ENCODE measurements at regions not wholly inside any gene's neighbourhood (a gene's known extent, or its start where the extent isn't known, plus 50 kb on each side); places are given as distances from the start of the nearest gene placed in this dataset.

GRCh38 chr17:12489325-12489724 is 176.4 kb upstream of the MYOCD start:
- TF ChIP-seq, protein P1, sequence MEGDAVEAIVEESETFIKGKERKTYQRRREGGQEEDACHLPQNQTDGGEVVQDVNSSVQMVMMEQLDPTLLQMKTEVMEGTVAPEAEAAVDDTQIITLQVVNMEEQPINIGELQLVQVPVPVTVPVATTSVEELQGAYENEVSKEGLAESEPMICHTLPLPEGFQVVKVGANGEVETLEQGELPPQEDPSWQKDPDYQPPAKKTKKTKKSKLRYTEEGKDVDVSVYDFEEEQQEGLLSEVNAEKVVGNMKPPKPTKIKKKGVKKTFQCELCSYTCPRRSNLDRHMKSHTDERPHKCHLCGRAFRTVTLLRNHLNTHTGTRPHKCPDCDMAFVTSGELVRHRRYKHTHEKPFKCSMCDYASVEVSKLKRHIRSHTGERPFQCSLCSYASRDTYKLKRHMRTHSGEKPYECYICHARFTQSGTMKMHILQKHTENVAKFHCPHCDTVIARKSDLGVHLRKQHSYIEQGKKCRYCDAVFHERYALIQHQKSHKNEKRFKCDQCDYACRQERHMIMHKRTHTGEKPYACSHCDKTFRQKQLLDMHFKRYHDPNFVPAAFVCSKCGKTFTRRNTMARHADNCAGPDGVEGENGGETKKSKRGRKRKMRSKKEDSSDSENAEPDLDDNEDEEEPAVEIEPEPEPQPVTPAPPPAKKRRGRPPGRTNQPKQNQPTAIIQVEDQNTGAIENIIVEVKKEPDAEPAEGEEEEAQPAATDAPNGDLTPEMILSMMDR (IDR thresholded peaks at IDR 0.05; ENCODE audit: borderline replicate concordance, insufficient read depth, low read depth, low read length) = no peak
- no peak overlapping the region for H3K4me3 ChIP-seq (ENCODE audit: low read depth, low read length)

DNA sequence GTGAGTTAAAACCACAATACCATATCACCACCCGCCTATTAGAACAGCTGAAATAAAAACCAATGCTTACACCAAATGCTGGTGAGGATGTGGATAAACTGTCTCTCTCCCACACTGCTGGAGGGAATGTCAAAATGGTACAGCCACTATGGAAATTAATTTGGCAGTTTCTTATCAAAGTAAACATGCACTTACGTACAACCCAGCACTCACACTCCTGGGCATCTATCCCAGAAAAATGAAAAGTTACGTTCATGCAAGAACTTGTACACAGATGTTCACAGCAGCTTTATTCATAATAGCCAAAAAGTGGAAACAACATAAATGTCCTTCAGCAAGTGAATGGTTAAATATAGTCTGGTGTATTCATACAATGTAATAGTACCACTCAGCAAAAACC is 173.2 kb upstream of the MYOCD start:
- TF ChIP-seq, protein P1 (IDR thresholded peaks at IDR 0.05; ENCODE audit: borderline replicate concordance, insufficient read depth, low read depth, low read length) = no peak
- H3K4me3 ChIP-seq (ENCODE audit: low read depth, low read length) = no peak overlapping the region

DNA sequence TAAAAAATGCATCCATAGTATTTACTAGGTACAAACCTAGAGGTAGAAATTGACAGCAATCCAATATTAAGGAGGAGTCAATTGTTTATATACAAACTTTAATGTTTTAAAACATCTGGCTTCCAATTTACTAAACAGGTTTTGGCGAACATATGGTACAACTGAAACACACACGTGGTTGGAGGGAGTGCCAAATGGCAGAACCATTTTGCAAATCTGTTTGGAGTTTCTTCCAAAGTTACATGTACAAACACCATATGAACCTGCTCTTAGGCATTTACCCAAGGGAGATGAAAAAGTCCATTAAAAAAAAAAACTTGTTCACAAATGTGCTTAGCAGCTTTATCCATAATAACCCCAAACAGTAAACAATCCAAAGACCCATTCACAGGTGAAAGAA is 159.8 kb upstream of the MYOCD start:
- H3K4me3 ChIP-seq (ENCODE audit: low read depth, low read length) = no peak overlapping the region
- TF ChIP-seq, protein P1 (IDR thresholded peaks at IDR 0.05; ENCODE audit: borderline replicate concordance, insufficient read depth, low read depth, low read length) = no peak

- H3K4me3 ChIP-seq (ENCODE audit: low read depth, low read length) = no peak overlapping the region
These were observed 158.6 kb upstream of the MYOCD start for GRCh38 chr17:12507026-12507595.

DNA sequence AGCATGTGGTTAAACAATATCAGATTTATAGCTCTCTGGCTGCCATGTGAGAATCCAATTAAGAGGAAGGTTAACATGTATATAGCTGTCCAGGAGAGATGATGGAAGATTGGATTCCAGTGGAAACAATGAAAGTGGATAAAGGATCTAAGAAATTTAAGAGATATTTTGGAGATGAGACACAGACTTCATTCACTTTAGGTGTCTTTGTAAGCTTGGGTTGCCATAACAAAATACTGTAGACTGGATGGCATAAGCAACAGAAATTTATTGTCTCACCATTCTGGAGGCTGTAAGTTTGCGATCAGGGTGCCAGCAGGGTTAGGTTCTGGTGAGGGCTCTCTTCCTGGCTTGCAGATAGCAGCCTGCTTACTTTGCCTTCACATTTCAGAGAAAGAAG is 155.9 kb upstream of the MYOCD start:
- TF ChIP-seq, protein P1 (IDR thresholded peaks at IDR 0.05; ENCODE audit: borderline replicate concordance, insufficient read depth, low read depth, low read length) = no peak
- no peak overlapping the region for H3K4me3 ChIP-seq (ENCODE audit: low read depth, low read length)

More at GRCh38 chr17:12507026-12507595, 158.6 kb upstream of the MYOCD start:
- TF ChIP-seq, protein P1 (IDR thresholded peaks at IDR 0.05; ENCODE audit: borderline replicate concordance, insufficient read depth, low read depth, low read length) = no peak

DNA sequence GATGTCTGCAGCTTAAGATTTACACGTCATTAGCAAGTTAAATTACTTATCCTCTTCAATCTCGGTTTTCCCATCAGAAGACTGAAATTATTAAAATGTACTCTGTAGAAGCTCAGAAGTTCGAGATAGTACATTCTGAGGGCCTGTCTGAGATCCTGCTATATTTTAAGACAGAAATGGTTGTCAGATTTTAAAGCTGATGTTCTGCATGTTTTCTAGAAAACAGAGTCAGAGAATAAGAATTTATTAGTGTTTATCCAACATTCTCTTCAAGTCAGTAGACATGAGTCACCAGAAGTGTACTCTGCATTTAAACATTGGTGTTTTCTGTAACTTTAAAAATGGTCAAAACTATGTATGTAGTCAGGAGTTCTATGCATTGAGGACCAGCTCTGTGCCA is 155.2 kb upstream of the MYOCD start:
- no peak overlapping the region for H3K4me3 ChIP-seq (ENCODE audit: low read depth, low read length)
- TF ChIP-seq, protein P1 (IDR thresholded peaks at IDR 0.05; ENCODE audit: borderline replicate concordance, insufficient read depth, low read depth, low read length) = no peak

DNA sequence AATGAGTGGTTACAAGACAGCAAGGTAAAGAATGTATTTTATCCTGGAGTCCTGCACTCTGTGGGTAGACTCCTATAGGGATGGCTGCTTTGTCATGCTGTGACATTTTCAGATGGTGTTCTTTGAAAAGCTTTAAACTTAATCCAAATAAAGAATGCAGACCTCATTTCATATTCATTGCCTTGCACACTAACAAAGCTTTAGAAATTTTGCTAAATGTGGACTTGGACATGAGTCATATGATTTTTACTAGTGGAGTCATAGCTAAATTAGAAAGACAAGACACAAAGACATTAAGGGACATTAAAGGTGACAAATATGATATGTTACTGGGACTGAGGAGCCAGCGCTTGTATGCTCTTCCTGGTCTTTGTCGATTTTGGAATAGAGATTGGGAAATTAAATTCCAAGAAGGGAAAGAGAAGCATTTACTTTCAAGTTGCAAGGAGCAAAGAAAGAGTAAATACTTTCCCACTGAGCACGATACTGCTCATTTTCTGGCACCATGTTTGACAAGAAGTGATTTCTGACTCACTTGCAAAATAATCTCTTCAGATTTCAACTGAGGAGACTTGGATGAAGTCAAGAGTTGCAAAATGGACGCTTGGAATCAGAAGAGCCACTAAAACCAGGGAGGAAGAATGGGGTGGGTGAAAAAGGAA is 152.9 kb upstream of the MYOCD start:
- TF ChIP-seq, protein P1 (IDR thresholded peaks at IDR 0.05; ENCODE audit: borderline replicate concordance, insufficient read depth, low read depth, low read length) = no peak
- no peak overlapping the region for H3K4me3 ChIP-seq (ENCODE audit: low read depth, low read length)
